Right lobe of liver (tissue), 6 donors: ENCODE measurements at regions not wholly inside any gene's neighbourhood (a gene's known extent, or its start where the extent isn't known, plus 50 kb on each side); places are given as distances from the start of the nearest gene placed in this dataset.
"Not testable (repeated sequence)": the region's sequence is repeated elsewhere in the genome, so short reads cannot be mapped to it uniquely, and the experiment has no call there.

Source experiments
- ATAC-seq, 4 donors: fragments of 200-7000 bp; cut with Tn5 transposase; one replicate each; pipeline ENCODE4 v1.9.1; 2020; ENCODE audit warnings: mild to moderate bottlenecking in 4 of 4, moderate library complexity in 4 of 4
- DNase-seq, 3 donors: peaks; one replicate each; pipeline ENCODE4 v3.0.0-alpha.2; 2020
- H3K27ac ChIP-seq, 3 donors: fragments of 200-600 bp; one replicate each; pipeline ENCODE4 v1.8.0; 2022
- H3K27me3 ChIP-seq, 2 donors: fragments of 200-600 bp; one replicate each; pipeline ENCODE4 v1.8.0; 2022
- H3K36me3 ChIP-seq, 4 donors: fragments of 200-600 bp; sonication (generic) in 1 of 4; one replicate each; pipeline versions ENCODE4 v1.5.1 to v1.8.0; 2017 to 2022; ENCODE audit warnings: control low read depth in 1 of 4
- H3K4me1 ChIP-seq, 4 donors: fragments of 200-600 bp; sonication (generic) in 1 of 4; one replicate each; pipeline versions ENCODE4 v1.5.1 to v1.8.0; 2017 to 2022; ENCODE audit warnings: control low read depth in 1 of 4
- H3K4me3 ChIP-seq, 3 donors: fragments of 200-600 bp; one replicate each; pipeline ENCODE4 v1.8.0; 2022
- H3K9me3 ChIP-seq, 4 donors: fragments of 200-600 bp; sonication (generic) in 1 of 4; one replicate each; pipeline versions ENCODE4 v1.5.1 to v1.8.0; 2017 to 2022; ENCODE audit warnings: control low read depth in 1 of 4
- POLR2A ChIP-seq: fragments of 450-650 bp; IDR thresholded peaks from one replicate; pipeline ENCODE4 v1.6.1; 2017; ENCODE audit warnings: antibody characterized with exemption, mild to moderate bottlenecking
- WGBS: methylation state at CpG from one replicate; pipeline ENCODE4 v1.1.6; 2018; ENCODE audit warnings: low coverage, low lambda C conversion rate; ENCODE audit not compliant: insufficient coverage; ENCODE audit errors: missing lambda C conversion rate; 5-methylcytosine and 5-hydroxymethylcytosine counted together
- intact Hi-C, 2 donors: fragments of 100-400 bp; cut with DNase I; formaldehyde crosslinking; loops; one replicate each; pipeline versions ENCODE4 v1.11.2 to v1.14.1; 2022
- TF ChIP-seq, protein P1 (sequence below), 4 donors: fragments of 200-600 bp in 3 of 4; fragments of 450-650 bp in 1 of 4; IDR thresholded peaks; one replicate each; pipeline versions ENCODE4 v1.5.1 to v1.8.0; 2016 to 2022; ENCODE audit warnings: antibody characterized with exemption in 4 of 4, mild to moderate bottlenecking in 2 of 4
- donor health status: DM: no; HTN: yes; CAD: no.
- donor health status: DM: no; HTN: no; CAD: no.
- donor health status: DM: no; HTN: no; CAD: no.
- donor health status: DM: no; HTN: yes; CAD: no.
- donor health status: DM: no; HTN: yes; CAD: no.

DNA sequence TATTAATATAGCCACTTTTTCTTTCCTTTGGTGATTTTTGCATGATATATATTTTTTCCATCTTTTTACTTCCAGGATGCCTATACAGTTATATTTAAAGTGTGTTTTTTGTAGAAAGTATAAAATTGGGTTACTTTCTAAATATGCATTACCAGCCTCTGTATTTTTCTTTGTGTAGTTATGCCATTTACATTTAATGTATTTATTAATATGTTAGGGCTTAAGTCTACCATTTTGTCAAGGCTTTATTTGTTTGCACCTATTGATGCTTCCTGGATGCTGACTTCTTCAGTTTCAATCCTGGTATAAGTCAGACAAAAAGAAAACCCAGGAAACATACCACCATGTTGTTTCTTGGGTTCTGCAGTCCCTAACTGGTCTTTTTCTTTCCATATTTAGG, 911.1 kb upstream of the GOT2 start:
- H3K4me1 ChIP-seq, result no peaks in the 10 kb centered on the region
- no peak for ATAC-seq
- TF ChIP-seq POLR2A, result no peak
- TF ChIP-seq, protein P1, sequence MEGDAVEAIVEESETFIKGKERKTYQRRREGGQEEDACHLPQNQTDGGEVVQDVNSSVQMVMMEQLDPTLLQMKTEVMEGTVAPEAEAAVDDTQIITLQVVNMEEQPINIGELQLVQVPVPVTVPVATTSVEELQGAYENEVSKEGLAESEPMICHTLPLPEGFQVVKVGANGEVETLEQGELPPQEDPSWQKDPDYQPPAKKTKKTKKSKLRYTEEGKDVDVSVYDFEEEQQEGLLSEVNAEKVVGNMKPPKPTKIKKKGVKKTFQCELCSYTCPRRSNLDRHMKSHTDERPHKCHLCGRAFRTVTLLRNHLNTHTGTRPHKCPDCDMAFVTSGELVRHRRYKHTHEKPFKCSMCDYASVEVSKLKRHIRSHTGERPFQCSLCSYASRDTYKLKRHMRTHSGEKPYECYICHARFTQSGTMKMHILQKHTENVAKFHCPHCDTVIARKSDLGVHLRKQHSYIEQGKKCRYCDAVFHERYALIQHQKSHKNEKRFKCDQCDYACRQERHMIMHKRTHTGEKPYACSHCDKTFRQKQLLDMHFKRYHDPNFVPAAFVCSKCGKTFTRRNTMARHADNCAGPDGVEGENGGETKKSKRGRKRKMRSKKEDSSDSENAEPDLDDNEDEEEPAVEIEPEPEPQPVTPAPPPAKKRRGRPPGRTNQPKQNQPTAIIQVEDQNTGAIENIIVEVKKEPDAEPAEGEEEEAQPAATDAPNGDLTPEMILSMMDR (IDR thresholded peaks at IDR 0.05), result no peak
- H3K27me3 ChIP-seq, result no peaks in the 10 kb centered on the region
- no peak for DNase-seq
- H3K36me3 ChIP-seq, result no peaks in the 10 kb centered on the region
- intact Hi-C loops, result no loop called here
- H3K9me3 ChIP-seq, result no peaks in the 10 kb centered on the region
- no peak overlapping the region for H3K4me3 ChIP-seq
- H3K27ac ChIP-seq, result no peak overlapping the region

GRCh38 chr16:59635674-59636073, 901.6 kb upstream of the GOT2 start:
- Histone ChIP-seq H3K27ac (no peak overlapping the region), H3K4me3 (no peak overlapping the region), H3K36me3 (no peaks in the 10 kb centered on the region), H3K4me1 (no peaks in the 10 kb centered on the region), H3K27me3 (no peaks in the 10 kb centered on the region), H3K9me3 (no peaks in the 10 kb centered on the region)
- DNase-seq (no peak), ATAC-seq (no peak)
- TF ChIP-seq, protein P1 (IDR thresholded peaks at IDR 0.05), result no peak
- TF ChIP-seq POLR2A, result no peak
- intact Hi-C loops, result no loop called here

DNA sequence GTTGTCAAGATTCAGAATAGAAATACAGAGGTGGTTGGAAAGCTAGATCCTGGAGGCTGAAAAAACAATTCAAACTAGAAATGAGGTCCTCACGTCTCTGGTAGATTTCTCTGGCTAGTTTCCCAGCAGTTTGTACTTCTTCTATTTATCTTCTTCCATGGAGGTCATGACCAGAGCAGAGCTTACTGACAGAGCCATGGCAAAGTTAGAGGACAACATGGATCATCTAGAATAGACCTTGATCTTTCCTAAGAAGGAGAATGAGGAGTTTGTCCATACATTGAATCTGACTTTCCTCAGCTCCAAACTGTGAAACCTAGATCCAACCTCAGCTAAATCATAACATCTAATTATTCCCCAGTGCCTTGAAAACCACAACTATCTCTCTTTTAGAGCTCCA, 900.8 kb upstream of the GOT2 start:
- Histone ChIP-seq H3K27ac (no peak overlapping the region), H3K4me3 (no peak overlapping the region), H3K9me3 (no peaks in the 10 kb centered on the region), H3K27me3 (no peaks in the 10 kb centered on the region), H3K4me1 (no peaks in the 10 kb centered on the region), H3K36me3 (no peaks in the 10 kb centered on the region)
- 21% methylated on average over 1 of the region's 1 CpG for WGBS
- ATAC-seq (no peak), DNase-seq (no peak)
- TF ChIP-seq, protein P1 (IDR thresholded peaks at IDR 0.05), result no peak
- no peak for TF ChIP-seq POLR2A
- intact Hi-C loops, result no loop called here

DNA sequence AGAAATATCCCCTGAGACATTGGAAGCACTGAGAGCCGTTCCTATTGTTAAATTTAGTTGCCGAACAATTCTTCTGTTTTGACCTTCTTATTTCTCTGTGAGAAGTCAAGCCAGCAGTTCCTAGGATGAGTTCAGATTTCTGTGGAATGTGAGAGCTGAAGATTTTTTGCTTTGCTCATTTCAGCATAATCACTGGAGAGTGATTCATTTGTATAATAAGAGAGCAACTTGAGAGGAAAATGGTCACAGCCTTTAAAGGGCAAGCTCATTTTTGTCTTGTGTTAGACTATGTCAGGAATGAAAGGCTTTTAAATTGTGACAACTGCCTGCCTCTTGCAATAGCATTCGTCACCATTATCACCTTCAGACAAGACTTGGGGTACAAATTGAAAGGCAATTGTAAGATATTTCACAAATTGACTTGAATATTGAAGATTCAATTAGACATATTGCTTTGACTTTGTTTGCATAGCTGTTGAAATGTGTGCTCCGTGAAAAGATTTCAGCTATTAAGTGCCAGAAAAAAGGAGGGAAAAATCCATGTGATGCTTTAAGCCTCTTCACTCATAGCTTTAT, 900.0 kb upstream of the GOT2 start:
- H3K36me3 ChIP-seq, result no peaks in the 10 kb centered on the region
- H3K9me3 ChIP-seq, result no peaks in the 10 kb centered on the region
- H3K27ac ChIP-seq, result no peak overlapping the region
- no peak for DNase-seq
- no peaks in the 10 kb centered on the region for H3K27me3 ChIP-seq
- ATAC-seq, result no peak
- no peak for TF ChIP-seq POLR2A
- TF ChIP-seq, protein P1 (IDR thresholded peaks at IDR 0.05), result no peak
- intact Hi-C loops, result no loop called here
- 38% methylated on average over 4 of the region's 4 CpGs for WGBS
- no peak overlapping the region for H3K4me3 ChIP-seq
- no peaks in the 10 kb centered on the region for H3K4me1 ChIP-seq

- Histone ChIP-seq H3K9me3 (no peaks in the 10 kb centered on the region), H3K4me3 (no peak overlapping the region), H3K4me1 (no peaks in the 10 kb centered on the region), H3K27me3 (no peaks in the 10 kb centered on the region), H3K27ac (no peak overlapping the region), H3K36me3 (no peaks in the 10 kb centered on the region)
- intact Hi-C loops, result no loop called here
- ATAC-seq (no peak), DNase-seq (no peak)
- 37% methylated on average over 2 of the region's 3 CpGs for WGBS
- TF ChIP-seq, protein P1 (IDR thresholded peaks at IDR 0.05), result no peak
- no peak for TF ChIP-seq POLR2A
Observed at GRCh38 chr16:59632276-59632855, 898.2 kb upstream of the GOT2 start.

DNA sequence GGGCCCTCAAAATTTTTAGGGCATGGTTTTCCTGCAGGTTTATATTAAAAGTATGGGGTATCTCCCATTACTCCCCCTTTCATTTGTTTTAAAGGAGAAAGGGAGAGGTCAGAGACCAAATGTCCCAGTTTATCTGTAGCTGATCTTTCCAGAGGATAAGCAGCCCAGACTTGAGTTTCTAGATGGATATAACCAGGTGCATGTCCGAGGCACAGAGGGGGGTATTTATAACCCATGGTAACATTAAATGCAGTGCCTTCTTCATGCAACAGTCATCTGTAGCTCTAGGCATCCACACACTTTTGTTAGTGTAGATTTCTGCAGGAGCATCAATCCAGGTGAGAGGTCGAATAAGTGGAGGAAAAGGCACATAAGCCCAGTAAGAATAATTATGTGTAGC, 890.3 kb upstream of the GOT2 start:
- H3K27ac ChIP-seq, H3K4me3 ChIP-seq, H3K9me3 ChIP-seq, intact Hi-C loops, H3K4me1 ChIP-seq, H3K27me3 ChIP-seq, ATAC-seq, H3K36me3 ChIP-seq, DNase-seq: not testable (repeated sequence)
- whole genome bisulfite sequencing, result 19% methylated on average over 2 of the region's 2 CpGs
